HCT116 (cell line): ENCODE measurements at regions not wholly inside any gene's neighbourhood (a gene's known extent, or its start where the extent isn't known, plus 50 kb on each side); places are given as distances from the start of the nearest gene placed in this dataset.

Experiments used
- ATAC-seq: fragments of 200-7000 bp; cut with Tn5 transposase; 2 replicates; pipeline ENCODE4 v1.9.1; 2020; ENCODE audit warnings: mild to moderate bottlenecking, moderate library complexity
- BruUV-seq: library from RNA; stranded (reverse); fragments of 400-500 nt; replicated peaks from 2 replicates; lab custom pipeline; 2021; lab: Mats Ljungman, UMichigan
- CTCF ChIA-PET: fragments of 300-600 bp; sonication (Branson Sonifier 250); formaldehyde crosslinking; loops from one replicate; lab custom pipeline; 2021; ENCODE audit warnings: antibody characterized with exemption; lab: Charles Lee
- POLR2A ChIA-PET: fragments of 300-600, 350-600 bp; sonication (Branson Sonifier 250); formaldehyde crosslinking; loops from one replicate; lab custom pipeline; 2021; ENCODE audit warnings: antibody characterized with exemption; lab: Charles Lee
- RAD21 ChIA-PET, 2 experiments: fragments of 300-600 bp; sonication (Branson Sonifier 250); formaldehyde crosslinking; loops; one replicate each; lab custom pipeline; 2023; ENCODE audit warnings: low total read pairs in 2 of 2; ENCODE audit not compliant: uncharacterized antibody in 2 of 2, unreplicated experiment in 2 of 2, low non-redundant PET in 1 of 2; lab: Charles Lee
- DNase-seq: peaks from one replicate; pipeline ENCODE4 v3.0.0-alpha.2; 2010; ENCODE audit warnings: low read depth, low spot score
- H2AFZ ChIP-seq: fragments of 200-600 bp; shearing (Covaris generic), sonication (generic); 2 replicates; pipeline ENCODE4 v1.6.1; 2017; ENCODE audit warnings: low read depth, mixed run types, mixed read lengths, antibody characterized with exemption, low read length; ENCODE audit not compliant: poor library complexity, severe bottlenecking
- H3K27ac ChIP-seq: 2 replicates; pipeline ENCODE4 v1.5.1; 2012; ENCODE audit warnings: low read depth, low read length
- H3K27me3 ChIP-seq: fragments of 200-600 bp; sonication (generic); 2 replicates; pipeline ENCODE4 v1.6.1; 2016; ENCODE audit warnings: mixed run types, low read length, mixed read lengths; ENCODE audit not compliant: insufficient read depth
- H3K36me3 ChIP-seq, 2 experiments: fragments of 200-500 bp in 1 of 2; fragments of 200-600 bp in 1 of 2; sonication (Bioruptor generic) in 1 of 2; sonication (generic) in 1 of 2; 2 replicates each; pipeline versions ENCODE4 v1.5.1 to v1.6.1; 2014 to 2016; ENCODE audit warnings: low read length in 2 of 2, inconsistent platforms in 1 of 2, mixed read lengths in 1 of 2, mixed run types in 1 of 2; ENCODE audit not compliant: insufficient read depth in 2 of 2, control insufficient read depth in 1 of 2
- H3K4me1 ChIP-seq, 2 experiments: fragments of 200-600 bp in 1 of 2; sonication (generic) in 1 of 2; 2 replicates each; pipeline versions ENCODE4 v1.5.1 to v1.6.1; 2012 to 2017; ENCODE audit warnings: low read length in 2 of 2, inconsistent platforms in 1 of 2, mild to moderate bottlenecking in 1 of 2, mixed read lengths in 1 of 2, mixed run types in 1 of 2, moderate library complexity in 1 of 2; ENCODE audit not compliant: insufficient read depth in 2 of 2, control insufficient read depth in 1 of 2
- H3K4me2 ChIP-seq: fragments of 200-600 bp; sonication (generic); 2 replicates; pipeline ENCODE4 v1.6.1; 2017; ENCODE audit warnings: mixed run types, low read length, mixed read lengths
- H3K4me3 ChIP-seq, 2 experiments: fragments of 200-600 bp in 1 of 2; sonication (generic) in 1 of 2; replicated peaks in 1 of 2; 2 replicates each; pipeline ENCODE4 v1.5.1; 2011 to 2016; ENCODE audit warnings: low read length in 2 of 2, control low read depth in 1 of 2, low read depth in 1 of 2, mild to moderate bottlenecking in 1 of 2, mixed read lengths in 1 of 2, mixed run types in 1 of 2
- H3K79me2 ChIP-seq: fragments of 200-600 bp; sonication (generic); 2 replicates; pipeline ENCODE4 v1.6.1; 2017; ENCODE audit warnings: mild to moderate bottlenecking, mixed run types, low read length, moderate library complexity, mixed read lengths; ENCODE audit not compliant: insufficient read depth
- H3K9ac ChIP-seq: fragments of 200-600 bp; sonication (generic); 2 replicates; pipeline ENCODE4 v1.6.1; 2016; ENCODE audit warnings: low read length, mixed read lengths
- H3K9me2 ChIP-seq: fragments of 200-600 bp; sonication (generic), shearing (Covaris generic); 2 replicates; pipeline ENCODE4 v1.6.1; 2017; ENCODE audit warnings: mixed run types, mild to moderate bottlenecking, moderate library complexity; ENCODE audit not compliant: insufficient read depth
- H3K9me3 ChIP-seq, 2 experiments: fragments of 200-500 bp in 1 of 2; fragments of 200-600 bp in 1 of 2; sonication (Bioruptor generic) in 1 of 2; sonication (generic) in 1 of 2; 2 replicates each; pipeline ENCODE4 v1.6.1; 2014 to 2017; ENCODE audit warnings: low read length in 2 of 2, mixed read lengths in 2 of 2, inconsistent platforms in 1 of 2, low read depth in 1 of 2, mild to moderate bottlenecking in 1 of 2, mixed run types in 1 of 2, moderate library complexity in 1 of 2; ENCODE audit not compliant: control insufficient read depth in 1 of 2, insufficient read depth in 1 of 2
- H4K20me1 ChIP-seq: fragments of 200-600 bp; sonication (generic), shearing (Covaris generic); 2 replicates; pipeline ENCODE4 v1.6.1; 2017; ENCODE audit warnings: mixed run types, mild to moderate bottlenecking, moderate library complexity; ENCODE audit not compliant: insufficient read depth
- CBX3 ChIP-seq: IDR thresholded peaks from 2 replicates; pipeline ENCODE4 v1.6.1; 2012; ENCODE audit warnings: low read depth
- EGR1 ChIP-seq: IDR thresholded peaks from 2 replicates; pipeline ENCODE4 v1.6.1; 2012; ENCODE audit warnings: low read depth
- EZH2phosphoT487 ChIP-seq: fragments of 200-600 bp; IDR thresholded peaks from 2 replicates; pipeline ENCODE4 v1.6.1; 2018; ENCODE audit warnings: antibody characterized with exemption, borderline replicate concordance
- JUND ChIP-seq: IDR thresholded peaks from 2 replicates; pipeline ENCODE4 v1.6.1; 2012
- POLR2A ChIP-seq: IDR thresholded peaks from 2 replicates; pipeline ENCODE4 v1.7.0; 2011; ENCODE audit warnings: borderline replicate concordance; ENCODE audit not compliant: insufficient read depth, insufficient read length; ENCODE audit errors: extremely low read depth
- POLR2AphosphoS5 ChIP-seq: IDR thresholded peaks from 2 replicates; pipeline ENCODE4 v1.6.1; 2011; ENCODE audit warnings: mild to moderate bottlenecking, low read depth, low read length, moderate library complexity
- SP1 ChIP-seq: IDR thresholded peaks from 2 replicates; pipeline ENCODE4 v1.6.1; 2012; ENCODE audit warnings: low read depth
- TCF7L2 ChIP-seq: IDR thresholded peaks from 2 replicates; pipeline ENCODE4 v1.7.0; 2011; ENCODE audit warnings: borderline replicate concordance, inconsistent platforms; ENCODE audit not compliant: insufficient read depth, insufficient read length; ENCODE audit errors: extremely low read depth
- YY1 ChIP-seq: IDR thresholded peaks from 2 replicates; pipeline ENCODE4 v1.6.1; 2011; ENCODE audit warnings: low read length, low read depth, moderate library complexity, mild to moderate bottlenecking; ENCODE audit not compliant: insufficient replicate concordance; ENCODE audit errors: extremely low read depth
- ZFX ChIP-seq: fragments of 450-650 bp; IDR thresholded peaks from 2 replicates; pipeline ENCODE4 v1.6.1; 2017
- intact Hi-C: fragments of 100-400 bp; cut with micrococcal nuclease; formaldehyde crosslinking; loops from 2 replicates; pipeline ENCODE4 v1.10.0; 2022
- TF ChIP-seq, protein P1 (sequence below): IDR thresholded peaks from 2 replicates; pipeline ENCODE4 v1.6.1; 2011; ENCODE audit warnings: mild to moderate bottlenecking, low read length, moderate library complexity; ENCODE audit not compliant: insufficient replicate concordance; ENCODE audit errors: extremely low read depth

DNA sequence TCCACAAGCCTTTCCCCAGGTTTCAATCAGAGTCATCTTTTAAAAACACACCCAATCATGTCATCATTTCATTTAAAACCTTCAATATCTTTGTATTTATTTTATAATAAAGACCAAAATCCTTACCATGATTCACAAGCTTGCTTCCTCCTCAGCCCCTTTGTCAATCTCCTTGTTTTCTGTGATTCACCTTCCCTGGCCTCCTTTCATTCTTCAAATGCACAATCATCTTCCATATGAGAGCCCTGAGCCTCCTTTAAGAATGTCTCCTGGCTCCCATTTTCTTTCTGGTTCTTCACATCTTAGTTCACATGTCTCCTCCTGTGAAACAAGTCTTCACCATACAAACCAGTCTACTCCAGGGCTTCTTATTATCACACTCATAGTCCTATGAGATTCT, 904.0 kb downstream of the SORCS3 start:
- Histone ChIP-seq H2AFZ (no peak overlapping the region), H3K27me3 (no peaks in the 10 kb centered on the region), H3K9me3 (peaks cover 33 to 51% of the 10 kb centered on the region in 2 experiments; a peak in 2 of 4 replicates), H4K20me1 (no peaks in the 10 kb centered on the region), H3K4me2 (no peak overlapping the region), H3K27ac (no peak overlapping the region), H3K9me2 (no peaks in the 10 kb centered on the region), H3K4me1 (no peaks in the 10 kb centered on the region), H3K9ac (no peak overlapping the region), H3K36me3 (no peaks in the 10 kb centered on the region), H3K79me2 (no peaks in the 10 kb centered on the region), H3K4me3 (no peak overlapping the region)
- ATAC-seq (no peak), DNase-seq (no peak)
- intact Hi-C loops, result no loop called here
- BruUV-seq, result no TSS peak
- RAD21 ChIA-PET, result no interaction called here
- CTCF ChIA-PET, result no interaction called here
- no peak for TF ChIP-seq SP1
- TF ChIP-seq JUND, result no peak
- no peak for TF ChIP-seq POLR2AphosphoS5
- TF ChIP-seq TCF7L2, result no peak
- no peak for TF ChIP-seq YY1
- no peak for TF ChIP-seq CBX3
- no peak for TF ChIP-seq EGR1
- no peak for TF ChIP-seq ZFX
- TF ChIP-seq POLR2A, result no peak
- TF ChIP-seq EZH2phosphoT487, result no peak
- TF ChIP-seq, protein P1, sequence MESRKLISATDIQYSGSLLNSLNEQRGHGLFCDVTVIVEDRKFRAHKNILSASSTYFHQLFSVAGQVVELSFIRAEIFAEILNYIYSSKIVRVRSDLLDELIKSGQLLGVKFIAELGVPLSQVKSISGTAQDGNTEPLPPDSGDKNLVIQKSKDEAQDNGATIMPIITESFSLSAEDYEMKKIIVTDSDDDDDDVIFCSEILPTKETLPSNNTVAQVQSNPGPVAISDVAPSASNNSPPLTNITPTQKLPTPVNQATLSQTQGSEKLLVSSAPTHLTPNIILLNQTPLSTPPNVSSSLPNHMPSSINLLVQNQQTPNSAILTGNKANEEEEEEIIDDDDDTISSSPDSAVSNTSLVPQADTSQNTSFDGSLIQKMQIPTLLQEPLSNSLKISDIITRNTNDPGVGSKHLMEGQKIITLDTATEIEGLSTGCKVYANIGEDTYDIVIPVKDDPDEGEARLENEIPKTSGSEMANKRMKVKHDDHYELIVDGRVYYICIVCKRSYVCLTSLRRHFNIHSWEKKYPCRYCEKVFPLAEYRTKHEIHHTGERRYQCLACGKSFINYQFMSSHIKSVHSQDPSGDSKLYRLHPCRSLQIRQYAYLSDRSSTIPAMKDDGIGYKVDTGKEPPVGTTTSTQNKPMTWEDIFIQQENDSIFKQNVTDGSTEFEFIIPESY, result no peak
- POLR2A ChIA-PET, result no interaction called here
